GM23338 (cell line): ENCODE measurements at regions not wholly inside any gene's neighbourhood (a gene's known extent, or its start where the extent isn't known, plus 50 kb on each side); places are given as distances from the start of the nearest gene placed in this dataset.
A peak's percentile ranks its signal among the peaks of the same experiment; 100 is the strongest.

Source experiments
- ATAC-seq: fragments of 200-7000 bp; cut with Tn5 transposase; 3 replicates; pipeline ENCODE4 v1.9.1; 2020
- DNase-seq: peaks from one replicate; pipeline ENCODE4 v3.0.0-alpha.2; 2015; ENCODE audit warnings: low spot score
- H2AFZ ChIP-seq: fragments of 200-600 bp; sonication (generic); 2 replicates; pipeline ENCODE4 v1.8.0; 2016; ENCODE audit warnings: antibody characterized with exemption, mild to moderate bottlenecking, moderate library complexity
- H3F3A ChIP-seq: fragments of 200-600 bp; sonication (generic); replicated peaks from 2 replicates; pipeline ENCODE4 v1.8.0; 2017; ENCODE audit warnings: antibody characterized with exemption, mixed run types, low read depth
- H3K27ac ChIP-seq: fragments of 200-600 bp; sonication (generic); 2 replicates; pipeline ENCODE4 v1.6.1; 2016; ENCODE audit warnings: low read depth
- H3K27me3 ChIP-seq: fragments of 200-600 bp; sonication (generic); 2 replicates; pipeline ENCODE4 v1.8.0; 2016; ENCODE audit warnings: mild to moderate bottlenecking, mixed run types, moderate library complexity; ENCODE audit not compliant: insufficient read depth
- H3K36me3 ChIP-seq: fragments of 200-600 bp; sonication (generic); 2 replicates; pipeline ENCODE4 v1.8.0; 2016; ENCODE audit warnings: mild to moderate bottlenecking; ENCODE audit not compliant: insufficient read depth
- H3K4me1 ChIP-seq: fragments of 200-600 bp; sonication (generic); 2 replicates; pipeline ENCODE4 v1.8.0; 2016; ENCODE audit warnings: mild to moderate bottlenecking, moderate library complexity; ENCODE audit not compliant: insufficient read depth
- H3K4me2 ChIP-seq: fragments of 200-600 bp; sonication (generic); 2 replicates; pipeline ENCODE4 v1.7.1; 2017; ENCODE audit warnings: mixed run types
- H3K4me3 ChIP-seq: fragments of 200-600 bp; sonication (generic); 2 replicates; pipeline ENCODE4 v1.6.1; 2016; ENCODE audit warnings: mixed run types
- H3K79me2 ChIP-seq: fragments of 200-600 bp; sonication (generic); replicated peaks from 2 replicates; pipeline ENCODE4 v1.8.0; 2017; ENCODE audit warnings: mild to moderate bottlenecking; ENCODE audit not compliant: insufficient read depth
- H3K9me2 ChIP-seq: fragments of 200-600 bp; sonication (generic); 2 replicates; pipeline ENCODE4 v1.8.0; 2017; ENCODE audit not compliant: insufficient read depth
- H4K20me1 ChIP-seq: fragments of 200-600 bp; sonication (generic); replicated peaks from 2 replicates; pipeline ENCODE4 v1.8.0; 2017; ENCODE audit warnings: mild to moderate bottlenecking; ENCODE audit not compliant: insufficient read depth
- H3K27ac Mint-ChIP-seq: 2 replicates; pipeline ENCODE4 v1.8.0; 2020; ENCODE audit warnings: inconsistent platforms, mild to moderate bottlenecking, moderate library complexity, mixed read lengths
- H3K27me3 Mint-ChIP-seq: 3 replicates; pipeline ENCODE4 v1.8.0; 2022; ENCODE audit warnings: low read depth, mild to moderate bottlenecking, moderate library complexity, mixed read lengths, inconsistent platforms; ENCODE audit not compliant: insufficient read depth, poor library complexity
- H3K36me3 Mint-ChIP-seq: 3 replicates; pipeline ENCODE4 v1.8.0; 2021; ENCODE audit warnings: low read depth, mild to moderate bottlenecking, inconsistent platforms, moderate library complexity, mixed read lengths
- H3K4me1 Mint-ChIP-seq: 3 replicates; pipeline ENCODE4 v1.8.0; 2020; ENCODE audit warnings: mild to moderate bottlenecking, inconsistent platforms, mixed read lengths
- H3K4me3 Mint-ChIP-seq: 3 replicates; pipeline ENCODE4 v1.8.0; 2021; ENCODE audit warnings: moderate library complexity, mild to moderate bottlenecking, inconsistent platforms, mixed read lengths
- H3K9me3 Mint-ChIP-seq: 3 replicates; pipeline ENCODE4 v1.8.0; 2020; ENCODE audit warnings: moderate library complexity, mild to moderate bottlenecking, inconsistent platforms, mixed read lengths
- CREB1 ChIP-seq: fragments of 250-450 bp; sonication (Bioruptor Pico); IDR thresholded peaks from 2 replicates; pipeline ENCODE4 v1.5.0; 2020; ENCODE audit warnings: low read depth, mild to moderate bottlenecking, moderate library complexity
- CTCF ChIP-seq, 2 experiments: fragments of 200-600 bp in 1 of 2; sonication (generic) in 1 of 2; conservative IDR thresholded peaks; 2 replicates each; pipeline versions ENCODE4 v1.5.1 to v1.6.1; 2016 to 2017; ENCODE audit warnings: antibody characterized with exemption in 2 of 2, low read depth in 2 of 2, mild to moderate bottlenecking in 2 of 2, moderate library complexity in 1 of 2
- EZH2 ChIP-seq: fragments of 200-600 bp; sonication (generic); IDR thresholded peaks from one replicate; pipeline ENCODE4 v1.8.0; 2017; ENCODE audit warnings: antibody characterized with exemption, mild to moderate bottlenecking, low read depth; ENCODE audit not compliant: unreplicated experiment
- EZH2phosphoT487 ChIP-seq: fragments of 200-600 bp; sonication (generic); IDR thresholded peaks from one replicate; pipeline ENCODE4 v1.8.1; 2018; ENCODE audit warnings: antibody characterized with exemption; ENCODE audit not compliant: unreplicated experiment
- JUNB ChIP-seq: IDR thresholded peaks from one replicate; pipeline ENCODE4 v1.6.1; 2016; ENCODE audit warnings: antibody characterized with exemption; ENCODE audit not compliant: unreplicated experiment
- POLR2AphosphoS5 ChIP-seq: IDR thresholded peaks from 2 replicates; pipeline ENCODE4 v1.6.1; 2016; ENCODE audit warnings: antibody characterized with exemption, low read depth
- STAT1 ChIP-seq: IDR thresholded peaks from one replicate; pipeline ENCODE4 v1.6.1; 2016; ENCODE audit warnings: antibody characterized with exemption; ENCODE audit not compliant: unreplicated experiment
- ZNF114 ChIP-seq: fragments of 250-450 bp; sonication (Bioruptor Pico); IDR thresholded peaks from 2 replicates; pipeline ENCODE4 v1.5.0; 2020; ENCODE audit warnings: mild to moderate bottlenecking, moderate library complexity
- ZNF462 ChIP-seq: fragments of 250-450 bp; sonication (Bioruptor Pico); IDR thresholded peaks from 2 replicates; pipeline ENCODE4 v1.5.0; 2020; ENCODE audit warnings: mild to moderate bottlenecking, moderate library complexity

- H3K9me2 ChIP-seq, result no peaks in the 10 kb centered on the region
- no peak overlapping the region for H2AFZ ChIP-seq
- ATAC-seq, result no peak
- no peak overlapping the region for H3K4me2 ChIP-seq
- no peak overlapping the region for H3K27ac ChIP-seq
- H3K4me3 ChIP-seq, result no peak overlapping the region
- H3K27me3 ChIP-seq, result no peaks in the 10 kb centered on the region
- TF ChIP-seq CREB1 (CRISPR knock-in tag), result no peak
- no peak for TF ChIP-seq ZNF114 (CRISPR knock-in tag)
- TF ChIP-seq JUNB, result no peak
- peak in 1 of 2 experiments; percentile 27; a peak in 2 of 4 replicates for TF ChIP-seq CTCF (conservative IDR thresholded peaks at IDR 0.05; ENCODE audit: low read depth in 2 of 2)
- no peak for TF ChIP-seq STAT1
- TF ChIP-seq POLR2AphosphoS5, result no peak
- no peak for TF ChIP-seq EZH2phosphoT487
- no peaks in the 10 kb centered on the region for H3K9me3 Mint-ChIP-seq
- H3K4me1 ChIP-seq, result peaks cover 13% of the 10 kb centered on the region
- H3K27ac Mint-ChIP-seq, result no peak overlapping the region
- no peaks in the 10 kb centered on the region for H3K36me3 ChIP-seq
- no peak for DNase-seq
- no peaks in the 10 kb centered on the region for H3K79me2 ChIP-seq
- no peaks in the 10 kb centered on the region for H3K36me3 Mint-ChIP-seq
- H4K20me1 ChIP-seq, result no peaks in the 10 kb centered on the region
- no peaks in the 10 kb centered on the region for H3F3A ChIP-seq
- H3K4me1 Mint-ChIP-seq, result peaks cover 7% of the 10 kb centered on the region
- H3K27me3 Mint-ChIP-seq, result no peaks in the 10 kb centered on the region
- no peak overlapping the region for H3K4me3 Mint-ChIP-seq
Measured at GRCh38 chr5:163913548-163913947, 408.1 kb downstream of the MAT2B start.

GRCh38 chr5:163914910-163915309, 409.5 kb downstream of the MAT2B start:
- Histone ChIP-seq H3K4me2 (no peak overlapping the region), H3K79me2 (no peaks in the 10 kb centered on the region), H3K9me2 (no peaks in the 10 kb centered on the region), H3K4me1 (peaks cover 13% of the 10 kb centered on the region), H2AFZ (peak overlapping the region; percentile 85), H3K4me3 (no peak overlapping the region), H3K27ac (no peak overlapping the region), H3K36me3 (no peaks in the 10 kb centered on the region), H3F3A (no peaks in the 10 kb centered on the region), H3K27me3 (no peaks in the 10 kb centered on the region), H4K20me1 (no peaks in the 10 kb centered on the region)
- Mint-ChIP-seq H3K4me1 (peaks cover 7% of the 10 kb centered on the region), H3K27ac (no peak overlapping the region), H3K4me3 (no peak overlapping the region), H3K9me3 (peaks cover 7% of the 10 kb centered on the region), H3K36me3 (peaks cover 6% of the 10 kb centered on the region; the same call in 2 of the 3 replicates), H3K27me3 (peaks cover 2% of the 10 kb centered on the region)
- TF ChIP-seq STAT1 (no peak), EZH2 (no peak), ZNF462 (CRISPR knock-in tag) (no peak), CTCF (conservative IDR thresholded peaks at IDR 0.05; ENCODE audit: low read depth in 2 of 2) (no peak)
- DNase-seq, result no peak
- peak; percentile 29; the same call in 2 of the 3 replicates for ATAC-seq
